Left colon (tissue), 2 donors: ENCODE measurements at regions not wholly inside any gene's neighbourhood (a gene's known extent, or its start where the extent isn't known, plus 50 kb on each side); places are given as distances from the start of the nearest gene placed in this dataset.

ENCODE experiments used
- ATAC-seq: fragments of 200-7000 bp; cut with Tn5 transposase; one replicate; pipeline ENCODE4 v1.9.1; 2020; ENCODE audit warnings: mild to moderate bottlenecking, moderate library complexity
- DNase-seq, 2 donors: peaks; one replicate each; pipeline ENCODE4 v3.0.0-alpha.2; 2020
- intact Hi-C, 2 donors: fragments of 100-400 bp; cut with DNase I in 1 of 2; cut with micrococcal nuclease in 1 of 2; formaldehyde crosslinking; loops; one replicate each; pipeline versions ENCODE4 v1.11.2 to v1.14.0; 2022; cut with DNase I, micrococcal nuclease
- donor health status: DM: no; HTN: no; CAD: no.
- donor health status: DM: yes; HTN: yes; CAD: no.

DNA sequence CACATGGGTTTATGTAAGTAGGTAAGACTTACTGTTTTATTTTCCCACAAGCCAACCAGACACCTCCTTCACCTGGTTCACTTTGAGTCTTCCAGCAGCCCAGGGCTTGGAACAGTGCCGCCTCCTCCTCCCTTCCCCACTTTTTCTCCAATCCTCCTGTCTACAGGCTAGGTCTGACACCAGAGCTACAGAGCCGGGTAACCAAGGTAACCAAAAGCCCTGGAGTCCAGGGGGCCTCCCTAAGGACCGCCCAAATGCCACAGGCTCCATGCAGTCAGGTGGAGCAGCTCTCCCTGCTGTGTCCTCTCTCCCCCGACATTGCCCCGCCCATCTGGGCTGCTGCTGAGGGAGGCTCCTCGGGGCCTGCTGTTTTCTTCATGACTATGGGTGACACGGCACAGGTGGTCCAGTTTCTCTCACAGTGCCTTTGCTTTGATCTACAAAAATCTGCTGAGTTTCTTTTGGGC is 138.0 kb upstream of the EFNA5 start:
- DNase-seq (no peak), ATAC-seq (no peak)
- intact Hi-C loops: no loop called here

DNA sequence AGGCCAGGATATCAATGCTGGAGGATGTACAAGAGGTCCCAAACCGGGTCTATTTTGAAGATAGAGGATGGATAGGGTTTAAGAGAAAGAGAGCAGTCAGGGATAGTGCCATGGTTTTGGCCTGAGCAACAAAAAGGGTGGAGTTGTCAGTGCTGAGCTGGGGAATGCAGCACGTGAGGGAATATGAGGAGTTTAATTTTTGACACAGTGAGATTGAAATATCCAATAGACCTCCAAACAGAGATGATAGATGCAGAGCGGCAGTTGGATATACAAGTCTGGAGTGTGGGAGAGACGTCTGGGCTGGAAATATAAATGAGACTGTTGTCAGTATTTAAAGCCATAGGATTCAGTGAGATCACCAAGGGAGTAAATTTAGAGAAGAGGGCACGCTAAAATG is 136.7 kb upstream of the EFNA5 start:
- ATAC-seq: no peak

DNA sequence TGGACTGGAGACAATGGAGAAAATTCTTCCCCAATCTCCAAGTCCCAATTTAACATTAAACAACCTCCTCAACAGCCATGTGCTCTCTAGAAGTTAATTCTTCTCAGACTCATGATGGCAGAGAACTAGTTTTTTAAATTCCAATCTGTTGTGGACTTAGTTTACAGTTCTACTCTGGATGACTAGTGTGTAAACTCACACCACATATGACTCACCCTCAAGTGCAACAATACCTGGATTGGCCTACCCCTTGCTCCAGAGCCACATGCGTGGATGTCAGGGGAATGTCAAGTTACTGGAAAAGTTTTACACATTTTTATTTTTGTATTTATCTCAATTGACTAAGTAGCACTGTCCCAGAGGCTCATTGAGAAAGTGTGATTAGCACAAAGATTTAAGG is 136.0 kb upstream of the EFNA5 start:
- no peak for DNase-seq
- ATAC-seq: peak; percentile 67
- intact Hi-C loops: no loop called here

More for the DNA sequence above, 136.7 kb upstream of the EFNA5 start:
- DNase-seq: no peak
- intact Hi-C loops: no loop called here

DNA sequence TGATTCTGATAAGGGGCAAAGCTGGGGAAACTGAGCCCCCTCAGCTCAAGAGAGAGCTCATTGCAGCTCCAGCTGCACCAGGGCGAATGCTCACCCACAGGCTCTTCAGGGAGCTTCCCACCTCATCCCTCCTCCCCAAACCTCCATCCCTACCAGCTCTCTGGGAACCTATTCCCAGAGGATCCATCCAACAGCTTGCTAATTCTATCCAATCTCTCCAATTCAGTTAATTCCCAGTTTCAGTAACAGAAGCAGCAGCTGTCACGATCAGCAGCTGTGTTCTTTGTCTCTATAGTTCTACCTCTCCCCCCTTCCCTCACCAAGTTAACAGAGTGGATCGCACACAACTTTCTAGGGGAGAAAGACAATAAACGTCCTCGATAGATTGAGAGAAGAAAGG is 135.5 kb upstream of the EFNA5 start:
- no peak for ATAC-seq
- intact Hi-C loops: no loop called here
- DNase-seq: no peak

DNA sequence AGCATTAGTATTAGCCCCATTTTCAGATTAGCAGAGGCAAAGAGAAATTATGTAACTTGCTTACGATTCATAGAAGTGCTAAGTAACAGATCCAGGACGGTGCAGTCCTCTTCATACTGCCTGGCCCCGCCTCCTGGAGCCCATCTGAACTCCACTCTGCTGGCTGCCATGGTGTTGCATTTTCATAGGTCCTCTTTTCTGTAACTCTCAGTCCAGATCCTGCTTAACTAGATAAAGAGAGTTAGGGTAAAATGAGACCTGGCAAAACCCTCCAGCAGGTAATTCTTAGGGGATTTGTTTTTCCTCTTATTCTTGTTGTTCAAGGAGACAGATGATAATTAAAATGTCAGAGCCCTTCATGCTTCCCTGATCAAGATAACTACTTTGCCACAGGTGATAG is 135.1 kb upstream of the EFNA5 start:
- DNase-seq (no peak), ATAC-seq (no peak)
- intact Hi-C loops: no loop called here

DNA sequence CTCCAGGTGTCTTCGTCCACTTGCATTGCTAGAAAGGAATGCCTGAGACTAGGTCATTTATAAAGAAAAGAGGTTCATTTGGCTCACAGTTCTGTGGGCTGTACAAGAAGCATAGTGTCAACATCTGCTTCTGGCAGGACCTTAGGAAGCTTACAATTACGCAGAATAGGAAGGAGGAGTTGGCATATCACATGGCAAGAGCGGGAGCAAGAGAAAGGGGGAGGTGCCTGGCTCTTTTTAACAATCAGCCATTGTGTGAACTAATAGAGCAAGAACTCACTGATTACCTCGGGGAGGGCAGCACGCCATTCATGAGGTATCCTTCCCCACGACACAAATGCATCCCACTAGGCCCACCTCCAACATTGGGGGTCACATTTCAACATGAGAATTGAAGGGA is 134.4 kb upstream of the EFNA5 start:
- no peak for ATAC-seq
- DNase-seq: no peak
- intact Hi-C loops: no loop called here

DNA sequence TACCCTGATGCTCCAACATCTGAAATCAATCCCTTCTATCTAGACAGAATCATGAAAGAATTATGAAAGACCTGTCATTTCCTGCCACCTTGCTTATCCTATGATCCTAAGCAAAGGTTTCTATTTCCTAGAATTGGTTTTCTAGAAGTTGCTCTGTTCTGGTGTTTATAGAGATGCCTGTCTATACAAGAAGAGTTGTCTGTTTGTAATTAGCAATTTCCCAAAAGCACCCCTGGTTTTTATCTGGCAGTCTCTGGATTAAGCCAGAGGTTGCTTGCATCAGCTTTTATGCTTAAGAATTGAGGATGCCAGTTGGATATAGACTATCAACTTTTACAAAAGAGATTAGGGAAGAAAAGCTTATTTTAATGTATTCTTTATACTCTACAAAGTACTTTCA is 133.0 kb upstream of the EFNA5 start:
- intact Hi-C loops: no loop called here
- ATAC-seq (no peak), DNase-seq (no peak)

DNA sequence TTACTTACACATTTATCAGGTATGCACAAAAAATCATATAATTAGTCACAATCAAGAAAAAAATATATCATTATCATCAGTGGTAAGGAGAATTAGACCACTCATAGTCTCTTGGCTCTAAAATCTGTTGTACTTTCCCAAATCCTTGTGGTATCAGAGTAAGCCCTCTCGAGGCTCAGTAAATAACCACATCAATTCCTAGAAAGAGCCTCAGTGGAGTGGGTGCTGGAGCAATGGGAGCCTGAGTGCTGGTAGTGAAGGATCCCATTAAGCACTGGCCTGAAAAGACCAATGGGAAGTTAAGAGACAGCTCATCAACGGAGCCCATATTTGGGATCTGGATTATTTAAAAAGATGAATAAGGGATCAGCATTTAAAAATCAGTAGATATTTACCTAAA is 130.3 kb upstream of the EFNA5 start:
- DNase-seq (no peak), ATAC-seq (no peak)
- intact Hi-C loops: no loop called here

DNA sequence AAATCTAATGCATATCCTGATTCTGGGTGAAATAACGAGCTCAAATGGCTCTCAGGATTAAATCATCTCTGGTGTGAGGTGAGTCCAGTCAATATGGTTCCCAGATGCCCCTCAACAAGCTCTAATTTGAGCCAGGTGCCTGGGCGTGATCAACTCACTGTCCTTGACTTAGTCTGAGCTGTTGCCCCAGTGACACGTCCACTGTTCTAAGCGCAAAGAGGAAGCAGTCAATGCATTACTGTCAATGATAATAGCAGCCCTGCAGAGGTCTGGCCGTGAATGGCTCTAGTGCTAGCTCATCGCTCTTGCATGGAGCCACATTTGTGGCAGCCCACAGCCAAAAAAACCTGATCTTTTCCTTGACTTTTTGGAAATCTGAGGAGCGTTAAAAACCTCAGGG is 128.6 kb upstream of the EFNA5 start:
- no peak for ATAC-seq
- no peak for DNase-seq
- intact Hi-C loops: no loop called here

DNA sequence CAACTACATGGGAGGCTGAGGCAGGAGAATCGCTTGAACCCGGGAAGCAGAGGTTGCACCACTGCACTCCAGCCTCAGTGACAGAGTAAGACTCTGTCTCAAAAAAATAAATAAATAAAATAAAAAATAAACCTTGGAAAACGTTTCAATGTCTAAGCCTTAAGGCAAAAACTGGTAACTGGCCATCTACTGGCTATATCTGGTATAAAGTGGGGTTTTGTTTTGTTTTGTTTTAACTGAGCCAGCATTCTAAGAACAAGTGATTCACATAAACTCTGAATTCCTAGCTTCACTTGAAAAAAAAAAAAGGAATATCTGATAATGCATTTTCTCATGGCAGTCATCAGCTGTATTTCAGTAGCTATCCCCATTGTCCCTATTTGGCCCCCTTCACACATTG is 126.1 kb upstream of the EFNA5 start:
- ATAC-seq (no peak), DNase-seq (no peak)
- intact Hi-C loops: no loop called here

DNA sequence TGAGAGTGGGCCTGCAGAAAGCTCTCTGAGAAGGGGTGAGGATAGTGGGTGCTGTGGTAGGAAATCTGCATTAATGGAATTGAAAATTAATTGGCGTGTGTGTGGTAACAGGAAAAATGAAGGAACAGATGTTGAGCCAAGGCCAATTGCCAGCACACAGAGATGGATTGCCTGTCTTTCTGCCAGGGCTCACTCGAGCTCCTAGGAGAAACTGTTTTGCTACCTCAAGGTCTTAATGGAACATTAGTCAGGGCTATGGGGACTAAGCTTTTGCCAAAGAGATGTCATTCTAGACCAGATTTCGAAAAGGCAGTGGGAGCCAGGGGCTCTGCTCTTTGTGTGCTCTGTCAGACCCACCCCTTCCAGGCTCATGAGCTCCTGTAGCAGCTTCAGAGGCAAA is 124.0 kb upstream of the EFNA5 start:
- no peak for ATAC-seq

DNA sequence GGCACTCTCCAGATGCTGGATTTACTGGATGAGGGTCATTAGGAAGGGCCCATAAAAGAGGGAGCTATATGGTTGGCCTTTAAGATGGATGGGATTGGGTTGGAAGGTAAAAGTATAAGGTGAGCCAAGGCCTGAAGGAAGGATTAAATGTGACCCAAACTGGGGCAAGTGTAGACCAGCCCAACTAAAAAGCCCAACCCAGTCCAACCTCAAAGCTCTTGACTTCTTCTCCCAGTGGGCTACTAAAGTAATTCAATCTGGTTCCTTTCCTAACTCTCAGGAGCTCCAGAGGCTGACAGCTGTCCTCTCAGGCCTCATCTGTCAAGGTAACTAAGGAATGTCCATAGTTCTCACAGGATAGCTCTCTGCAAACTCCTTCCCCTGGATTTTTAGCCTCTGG is 122.2 kb upstream of the EFNA5 start:
- DNase-seq: no peak
- ATAC-seq: no peak
- intact Hi-C loops: no loop called here

More for the DNA sequence above, 124.0 kb upstream of the EFNA5 start:
- intact Hi-C loops: no loop called here
- DNase-seq: no peak

DNA sequence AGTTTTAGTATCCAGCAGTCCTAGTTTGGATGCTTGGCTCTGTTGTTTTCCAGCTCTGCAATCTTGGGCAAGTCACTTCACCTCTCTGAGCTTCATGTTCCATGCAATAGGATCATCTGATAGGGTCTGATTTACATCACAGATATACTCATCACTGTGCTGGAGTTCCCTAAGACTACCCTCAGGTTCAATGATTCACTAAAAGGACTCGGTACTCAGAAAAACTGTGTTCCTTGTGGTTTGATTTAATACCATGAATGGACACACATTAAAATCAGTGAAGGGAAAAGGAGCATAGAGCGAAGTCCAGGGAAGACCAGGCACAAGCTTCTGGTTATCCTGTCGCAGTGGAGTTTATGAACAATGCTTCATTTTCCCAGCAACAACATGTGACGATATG is 119.9 kb upstream of the EFNA5 start:
- intact Hi-C loops: no loop called here
- DNase-seq (no peak), ATAC-seq (no peak)

DNA sequence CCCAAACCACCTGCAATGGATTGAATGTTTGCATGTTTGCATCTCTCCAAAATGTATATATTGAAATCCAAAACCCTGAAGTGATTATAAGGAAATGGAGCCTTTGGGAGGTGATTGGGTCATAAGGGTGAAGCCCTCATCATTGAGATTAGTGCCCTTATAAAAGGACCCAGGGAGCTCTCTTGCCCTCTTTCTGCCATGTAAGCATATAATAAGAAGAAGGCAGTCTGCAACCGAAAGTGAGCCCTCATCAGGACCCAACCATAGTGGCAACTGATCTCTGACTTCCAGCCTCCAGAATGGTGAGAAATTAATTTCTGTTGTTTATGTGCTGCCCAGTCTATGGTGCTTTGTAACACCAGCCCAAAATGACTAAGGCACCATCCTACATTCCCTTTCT is 115.7 kb upstream of the EFNA5 start:
- ATAC-seq: no peak
- intact Hi-C loops: no loop called here

DNA sequence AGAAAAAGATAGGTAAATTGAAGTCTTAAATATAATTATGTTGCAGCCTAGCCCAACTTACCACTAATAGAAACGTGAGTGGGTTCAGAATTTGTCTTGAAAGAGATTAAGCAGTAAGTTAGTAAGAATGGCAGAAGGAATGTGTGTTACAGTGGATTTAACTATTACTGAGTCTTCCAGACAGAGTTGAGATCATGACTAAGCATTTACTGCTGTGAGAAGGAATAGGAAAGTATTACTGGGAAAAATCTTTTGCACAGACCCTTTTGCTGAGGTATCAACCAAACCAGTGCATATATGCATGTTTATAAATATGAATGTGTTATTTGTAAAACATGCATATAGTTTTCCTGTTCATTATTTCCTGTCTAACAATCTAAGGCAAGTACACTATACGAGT is 112.8 kb upstream of the EFNA5 start:
- DNase-seq (no peak), ATAC-seq (no peak)
- intact Hi-C loops: no loop called here

More for the DNA sequence above, 115.7 kb upstream of the EFNA5 start:
- DNase-seq: no peak

DNA sequence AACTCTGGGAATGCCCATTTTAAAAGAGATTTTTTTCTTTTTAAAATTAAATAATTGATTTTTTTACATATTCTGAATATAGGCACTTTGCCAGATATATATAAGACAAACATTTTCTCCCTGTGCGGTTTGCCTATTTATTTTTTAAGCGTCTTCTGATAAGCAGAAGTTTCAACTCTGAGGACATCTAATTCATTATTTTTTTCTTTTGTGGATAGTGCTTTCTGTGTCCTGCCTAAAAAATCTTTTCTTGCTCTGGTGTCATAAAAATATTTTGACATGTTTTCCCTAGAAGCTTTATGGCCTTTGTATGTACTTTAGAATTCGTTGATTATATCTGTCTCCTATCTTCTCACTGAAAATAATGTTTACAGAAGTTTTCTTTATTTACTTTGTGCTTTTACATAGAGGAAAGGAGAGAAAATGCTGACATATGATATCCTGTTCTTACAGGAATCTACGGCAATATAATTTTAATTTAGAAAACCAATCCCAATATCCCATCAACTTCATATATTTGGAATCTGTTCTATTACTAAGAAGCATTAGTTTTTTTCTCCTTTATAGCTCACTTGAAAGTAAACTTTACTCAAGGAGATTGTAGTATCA is 111.9 kb upstream of the EFNA5 start:
- intact Hi-C loops: no loop called here

DNA sequence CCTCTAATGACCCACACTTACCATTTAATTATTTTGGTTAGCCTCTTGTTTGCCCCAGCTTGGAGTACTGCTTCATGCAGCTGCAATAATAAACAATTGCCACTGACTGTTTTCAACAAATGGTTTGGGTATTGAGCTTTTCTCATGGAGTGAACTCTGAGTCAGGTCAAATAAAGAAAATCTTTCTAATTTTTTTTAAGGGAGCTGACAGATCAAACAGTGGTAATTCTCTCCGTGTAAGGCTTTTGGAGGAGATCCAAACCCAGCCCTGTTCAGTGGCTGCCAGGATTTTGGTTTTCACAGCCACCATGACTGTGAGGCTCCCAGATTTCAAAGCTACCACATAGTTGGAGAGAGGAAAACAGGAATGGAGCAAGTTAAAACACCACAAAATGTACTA is 110.7 kb upstream of the EFNA5 start:
- intact Hi-C loops: no loop called here
- peak; percentile 16 for ATAC-seq
- DNase-seq: no peak

More for the DNA sequence above, 111.9 kb upstream of the EFNA5 start:
- ATAC-seq (peak; percentile 32), DNase-seq (no peak)

DNA sequence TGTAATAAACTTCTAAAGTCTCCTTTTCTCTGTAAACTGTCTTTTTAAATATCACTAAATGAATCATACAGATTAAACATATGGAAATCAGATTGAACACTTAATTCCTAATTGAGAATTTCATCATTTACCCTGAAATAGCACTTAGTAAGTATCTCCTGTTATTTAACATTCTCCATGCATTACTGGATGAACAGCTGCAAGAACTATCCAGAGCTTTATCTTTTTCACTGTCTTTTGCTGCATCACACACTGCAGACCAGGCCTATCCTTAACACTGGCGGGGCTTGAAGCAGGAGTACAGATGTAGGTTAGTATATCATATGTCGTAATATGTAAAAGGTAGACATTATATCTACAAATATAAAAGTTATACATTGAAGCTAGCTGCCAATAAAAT is 108.7 kb upstream of the EFNA5 start:
- intact Hi-C loops: no loop called here
- no peak for ATAC-seq
- no peak for DNase-seq

DNA sequence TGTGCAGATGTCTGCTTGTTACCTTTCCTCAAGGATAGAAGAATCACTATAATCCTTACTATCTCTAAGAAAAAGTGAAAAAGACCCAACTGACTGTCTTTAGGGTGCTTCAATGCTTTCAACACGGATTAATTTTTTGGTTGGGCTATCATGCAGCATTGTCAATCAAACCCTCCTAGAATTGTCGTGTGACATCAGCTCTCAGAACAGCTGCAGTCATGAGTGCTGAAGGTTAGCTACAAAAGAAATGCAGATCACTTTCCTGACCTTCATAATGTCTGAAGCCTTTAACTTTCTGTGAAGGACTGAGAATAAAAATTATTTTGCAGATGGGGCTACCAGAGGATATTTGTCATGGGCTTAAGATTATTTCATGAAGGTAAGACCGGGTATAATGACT is 107.9 kb upstream of the EFNA5 start:
- ATAC-seq: no peak
- no peak for DNase-seq
- intact Hi-C loops: no loop called here

DNA sequence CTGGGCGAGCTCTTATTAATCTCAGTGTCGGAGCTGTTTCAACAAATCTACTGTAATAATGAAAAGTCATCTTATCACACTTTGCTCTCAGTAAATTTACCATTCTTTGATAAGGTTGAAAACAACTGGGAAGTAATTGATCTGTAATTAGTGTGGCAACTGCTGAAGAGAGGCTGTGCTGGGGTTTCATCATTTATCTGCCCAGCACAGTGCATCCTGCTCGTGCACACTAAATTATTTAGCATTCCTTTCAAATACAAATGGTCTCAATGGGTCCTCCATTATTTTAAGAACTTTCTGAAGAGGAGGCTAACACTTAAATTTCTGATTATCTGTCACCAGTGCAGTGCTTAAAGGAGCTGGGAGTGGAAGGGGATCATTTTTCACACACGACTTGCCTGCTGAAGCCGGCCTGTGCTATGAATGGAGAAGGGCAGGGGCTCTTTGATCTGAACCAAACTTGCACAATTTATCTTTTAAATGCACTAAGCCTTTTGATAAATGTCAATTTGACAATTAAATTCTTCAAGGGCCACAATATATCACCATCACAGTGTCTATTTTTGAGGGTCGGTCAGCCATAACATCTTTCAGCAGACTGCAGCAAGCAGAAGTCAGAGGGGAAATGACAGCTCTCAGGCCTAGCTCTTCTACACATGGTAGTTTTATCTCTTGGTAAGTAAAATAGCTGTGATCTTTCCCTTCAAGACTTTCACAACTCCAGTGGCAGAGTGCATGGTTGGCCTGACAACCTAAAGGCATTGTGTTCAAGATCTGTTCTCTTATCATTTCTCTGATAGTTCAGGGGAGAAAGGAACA is 106.4 kb upstream of the EFNA5 start:
- ATAC-seq (no peak), DNase-seq (no peak)
- intact Hi-C loops: no loop called here

DNA sequence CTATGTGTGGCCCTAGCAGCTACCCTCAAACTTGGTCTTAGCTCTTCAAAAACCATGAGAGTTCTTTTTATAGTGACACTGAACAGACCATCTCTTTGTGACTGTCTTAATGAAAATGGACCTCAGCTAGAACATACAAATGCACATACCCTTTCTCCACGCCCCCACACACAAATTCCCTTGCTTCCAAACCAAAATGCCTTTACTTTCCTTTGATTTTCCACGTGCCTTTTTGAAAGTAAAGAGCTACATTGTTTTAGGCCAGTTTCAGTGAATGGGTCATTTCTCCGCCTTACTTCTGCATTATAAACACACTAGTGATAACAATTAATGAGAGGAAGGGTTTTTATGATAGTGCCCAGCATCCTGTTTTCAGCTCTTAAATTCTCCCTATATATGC is 105.8 kb upstream of the EFNA5 start:
- no peak for DNase-seq
- ATAC-seq: no peak
- intact Hi-C loops: no loop called here
